ENCODE measurements at regions not wholly inside any gene's neighbourhood (a gene's known extent, or its start where the extent isn't known, plus 50 kb on each side); places are given as distances from the start of the nearest gene placed in this dataset.
"Not testable (repeated sequence)": the region's sequence is repeated elsewhere in the genome, so short reads cannot be mapped to it uniquely, and the experiment has no call there.

DNA sequence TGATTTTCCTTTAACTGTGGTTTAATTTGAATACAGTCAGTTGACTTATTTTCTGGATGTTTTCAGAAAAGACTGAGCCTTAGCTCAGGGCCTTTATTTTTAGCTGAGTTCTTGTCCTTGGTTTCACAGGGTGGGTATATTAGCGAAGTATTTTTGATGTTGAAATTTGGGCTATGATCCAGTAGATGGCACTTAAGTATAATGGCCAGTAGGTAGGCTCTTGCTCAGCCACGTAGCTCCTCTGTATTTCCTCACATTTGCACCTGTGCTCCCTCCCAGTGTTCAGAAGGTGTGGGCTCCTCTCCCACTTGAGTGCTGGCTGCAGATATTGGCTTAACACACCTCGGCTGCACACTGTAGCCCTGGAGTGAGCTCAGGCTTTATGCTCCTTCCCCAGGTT, 549.9 kb upstream of the AMOT start:
- no peak for DNase-seq (ENCODE audit: low read depth in 4 of 4, low spot score in 3 of 4)

DNA sequence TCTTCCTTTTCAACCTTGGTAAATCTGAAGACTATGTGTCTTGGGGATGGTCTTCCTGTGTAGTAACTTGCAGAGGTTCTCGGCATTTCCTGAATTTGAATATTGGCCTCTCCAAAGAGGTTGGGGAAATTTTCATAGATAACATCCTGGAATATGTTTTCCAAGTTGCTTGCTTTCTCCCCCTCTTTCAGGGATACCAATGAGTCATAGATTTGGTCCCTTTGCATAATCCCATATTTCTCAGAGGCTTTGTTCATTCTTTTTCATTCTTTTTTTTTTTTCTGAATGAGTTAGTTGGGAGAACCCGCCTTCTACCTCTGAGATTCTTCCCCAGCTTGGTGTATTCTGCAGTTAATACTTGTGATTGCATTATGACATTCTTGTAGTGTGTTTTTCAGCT, 549.2 kb upstream of the AMOT start:
- no peak for DNase-seq (ENCODE audit: low read depth in 4 of 4, low spot score in 3 of 4)

DNA sequence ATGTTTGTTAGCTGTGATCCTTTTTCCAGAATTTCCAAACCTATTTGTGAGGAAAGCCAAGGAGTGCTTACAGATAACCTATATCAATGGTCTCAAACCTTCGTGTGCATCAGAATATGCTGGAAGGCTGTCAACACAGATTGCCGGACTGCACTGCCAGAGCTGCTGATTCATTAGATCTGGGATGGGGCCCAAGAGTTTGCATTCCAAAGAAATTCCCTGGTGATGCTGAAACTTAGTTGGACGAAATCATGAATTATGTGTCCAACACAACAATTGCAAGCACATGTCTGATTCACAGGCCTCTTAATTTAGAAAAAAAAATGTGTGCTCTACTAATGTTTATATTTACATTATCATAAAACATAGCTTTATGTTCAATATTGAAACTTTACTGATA, 544.0 kb upstream of the AMOT start:
- DNase-seq (ENCODE audit: low read depth in 4 of 4, low spot score in 3 of 4): no peak

DNA sequence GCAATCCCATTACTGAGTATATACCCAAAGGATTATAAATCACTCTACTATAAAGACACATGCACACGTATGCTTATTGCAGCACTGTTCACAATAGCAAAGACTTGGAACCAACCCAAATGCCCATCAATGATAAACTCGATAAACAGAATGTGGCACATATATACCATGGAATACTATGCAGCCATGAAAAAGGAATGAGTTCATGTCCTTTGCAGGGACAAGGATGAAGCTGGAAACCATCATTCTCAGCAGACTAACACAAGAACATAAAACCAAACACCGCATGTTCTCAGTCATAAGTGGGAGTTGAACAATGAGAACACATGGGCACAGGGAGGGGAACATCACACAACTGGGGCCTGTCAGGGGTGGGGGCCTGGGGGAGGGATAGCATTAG, 532.8 kb upstream of the AMOT start:
- not testable (repeated sequence) for DNase-seq (ENCODE audit: low read depth in 4 of 4, low spot score in 3 of 4)

DNA sequence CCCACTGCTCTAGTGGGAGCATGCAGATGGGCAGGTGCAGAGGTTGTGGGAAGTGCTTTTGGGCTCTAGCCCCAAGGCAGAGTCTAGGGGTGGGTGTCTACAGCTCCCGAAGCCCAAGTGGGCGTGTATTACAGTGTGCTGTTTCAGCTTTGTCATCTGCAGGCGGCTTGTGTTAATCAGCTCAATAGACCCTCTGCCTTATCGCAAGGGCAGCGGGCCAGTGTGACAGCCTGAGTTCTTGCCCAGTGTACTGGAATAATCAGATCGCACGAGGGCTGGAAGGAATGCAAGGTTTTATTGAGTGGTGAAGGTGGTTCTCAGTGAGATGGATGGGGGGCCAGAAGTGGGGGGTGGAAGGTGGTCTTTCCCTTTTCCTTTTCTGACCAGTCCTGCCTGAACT, 529.4 kb upstream of the AMOT start:
- DNase-seq (ENCODE audit: low read depth in 4 of 4, low spot score in 3 of 4): no peak

DNA sequence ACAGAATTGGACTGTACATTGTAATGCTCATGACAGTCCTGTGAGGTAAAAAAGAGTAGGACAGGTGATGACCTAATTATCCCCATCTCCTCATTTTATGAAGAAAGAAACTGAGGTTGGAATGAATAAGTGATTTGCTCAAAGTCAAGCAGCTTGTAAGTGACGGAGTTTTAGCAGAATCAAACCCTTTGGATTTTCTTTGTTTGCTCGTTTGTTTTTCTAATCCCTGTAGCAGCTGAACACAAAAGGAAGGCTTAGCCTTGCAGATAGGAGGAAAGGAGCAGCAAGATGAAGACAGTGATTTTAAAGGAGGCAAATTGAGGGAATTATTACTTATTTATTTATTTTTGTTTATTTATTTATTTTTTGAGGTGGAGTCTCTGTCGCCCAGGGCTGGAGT, 528.4 kb upstream of the AMOT start:
- no peak for DNase-seq (ENCODE audit: low read depth in 4 of 4, low spot score in 3 of 4)

DNA sequence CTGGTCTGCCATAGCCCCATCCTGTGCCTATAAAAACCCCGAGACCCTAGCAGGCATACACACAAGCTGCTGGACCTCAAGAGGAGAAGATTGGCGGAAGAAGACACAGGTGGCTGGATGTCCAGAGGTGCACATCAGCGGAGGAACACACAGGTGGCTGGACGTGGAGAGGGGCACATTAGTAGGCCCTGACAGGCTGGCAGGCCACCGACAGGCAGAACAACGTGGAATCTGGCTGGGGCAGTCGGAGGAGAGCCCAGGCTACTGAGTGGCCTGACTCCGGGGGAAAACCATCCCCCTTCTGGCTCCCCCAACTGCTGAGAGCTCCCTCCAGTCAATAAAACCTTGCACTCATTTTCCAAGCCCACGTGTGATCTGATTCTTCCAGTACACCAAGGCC, 512.5 kb upstream of the AMOT start:
- no peak for DNase-seq (ENCODE audit: low read depth in 4 of 4, low spot score in 3 of 4)

DNA sequence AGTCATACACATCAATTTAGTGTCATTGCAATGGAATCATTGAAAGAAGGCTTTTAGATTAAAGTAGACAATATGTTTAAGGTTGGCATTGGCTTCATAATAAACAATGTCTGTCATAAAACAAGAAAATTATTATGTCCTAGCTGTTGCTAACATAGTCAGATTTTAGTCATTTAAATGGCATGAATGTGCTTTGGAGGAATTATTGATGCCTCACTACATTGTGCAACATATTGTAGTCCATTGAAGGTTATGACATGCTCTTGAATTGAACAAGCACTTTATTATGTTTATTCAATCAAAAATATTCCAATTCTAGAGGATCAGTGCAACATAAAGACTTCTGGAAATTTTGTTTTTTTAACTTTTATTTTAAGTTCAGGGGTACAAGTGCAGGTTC, 489.8 kb upstream of the AMOT start:
- DNase-seq (ENCODE audit: low read depth in 4 of 4, low spot score in 3 of 4): no peak

DNA sequence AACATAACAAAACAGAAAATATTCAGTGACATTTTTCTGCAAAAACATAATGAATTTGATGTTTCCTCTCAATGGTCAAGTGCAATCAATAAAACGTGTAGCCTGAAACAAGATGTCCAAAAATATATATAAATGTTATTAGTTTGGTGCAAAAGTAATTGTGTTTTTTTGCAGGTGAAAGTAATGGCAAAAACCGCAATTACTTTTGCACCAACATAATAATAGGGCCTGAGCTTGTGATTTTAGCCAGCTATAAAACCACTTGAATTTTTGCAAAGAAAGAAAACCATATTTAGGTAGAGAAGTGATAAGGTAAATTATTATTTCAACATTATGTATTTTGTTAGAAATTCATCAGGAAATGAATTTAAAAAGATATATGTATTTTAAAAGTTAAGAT, 475.3 kb upstream of the AMOT start:
- DNase-seq (ENCODE audit: low read depth in 4 of 4, low spot score in 3 of 4): no peak

DNA sequence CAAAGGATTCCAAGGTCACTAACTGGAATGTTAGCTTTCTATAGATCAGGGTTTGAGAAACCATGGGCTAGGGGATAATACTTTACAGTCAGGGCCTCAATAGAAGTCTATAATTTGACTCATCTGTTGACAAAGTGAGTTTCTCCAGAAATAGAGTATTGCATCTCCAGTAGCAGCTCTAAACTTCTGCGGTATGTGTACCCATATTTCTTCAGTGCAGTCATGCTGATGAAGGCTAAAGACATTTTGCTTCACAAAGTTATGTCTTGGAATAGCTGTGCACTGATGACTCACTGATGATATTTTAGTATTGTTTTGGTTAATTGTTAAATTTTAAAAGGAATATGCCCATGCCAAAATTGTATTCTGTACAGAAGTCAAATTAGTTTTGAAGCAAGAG, 464.9 kb upstream of the AMOT start:
- no peak for DNase-seq (ENCODE audit: low read depth in 4 of 4, low spot score in 3 of 4)

DNA sequence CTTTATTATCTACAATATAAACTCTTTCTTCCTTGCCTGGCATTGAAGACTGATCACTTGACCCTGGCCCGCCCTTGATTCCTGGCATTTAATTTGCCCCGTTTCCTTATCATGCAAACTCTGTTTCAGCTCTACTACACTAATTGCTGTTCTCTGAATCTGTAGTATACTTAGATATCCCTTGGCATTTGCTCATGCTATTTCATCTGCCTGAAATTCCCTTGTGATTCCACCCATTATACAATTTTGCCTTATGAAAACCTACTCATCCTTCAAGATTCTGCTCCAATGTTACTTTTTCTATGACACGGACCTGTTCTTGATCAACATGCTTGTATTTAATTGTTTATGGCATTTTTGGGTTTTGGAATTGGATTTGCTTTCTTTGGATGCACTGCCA, 459.9 kb upstream of the AMOT start:
- no peak for DNase-seq (ENCODE audit: low read depth in 4 of 4, low spot score in 3 of 4)

DNA sequence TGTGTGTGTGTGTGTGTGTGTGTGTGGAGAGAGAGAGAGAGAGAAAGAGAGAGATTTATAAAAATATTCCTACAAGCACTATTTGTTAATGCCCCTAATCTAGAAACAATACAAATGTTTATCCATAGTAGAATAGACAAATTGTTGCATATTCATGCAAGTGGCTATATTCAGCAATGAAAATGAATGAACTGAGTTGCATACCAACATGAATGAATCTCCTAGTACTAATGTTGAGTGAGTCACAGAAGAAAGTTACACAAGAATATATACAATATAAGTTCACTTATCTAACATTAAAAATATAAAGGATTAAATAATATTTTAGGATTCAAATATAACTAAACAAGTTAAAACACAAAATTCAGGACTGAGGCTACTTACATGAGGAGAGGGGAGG, 456.8 kb upstream of the AMOT start:
- no peak for DNase-seq (ENCODE audit: low read depth in 4 of 4, low spot score in 3 of 4)

DNA sequence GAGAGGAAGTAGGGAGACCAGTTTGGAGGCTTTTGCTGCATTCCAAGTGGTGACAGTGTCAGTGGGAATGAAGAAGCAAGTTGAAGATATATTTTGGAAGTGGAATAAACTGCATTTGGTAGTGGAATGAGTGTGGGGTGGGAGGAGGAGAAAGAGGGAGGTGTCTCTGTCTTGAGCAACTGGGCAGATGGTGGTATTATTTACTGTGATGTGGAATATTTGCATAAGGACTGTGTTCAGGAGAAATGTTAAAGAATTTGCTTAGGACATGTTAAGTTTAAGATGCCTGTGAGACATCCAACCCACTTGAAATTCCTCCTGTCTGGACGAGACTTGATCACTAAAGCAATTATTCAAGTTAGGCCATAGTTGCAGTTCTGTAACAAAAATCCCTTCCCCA, 448.9 kb upstream of the AMOT start:
- no peak for DNase-seq (ENCODE audit: low read depth in 4 of 4, low spot score in 3 of 4)

DNA sequence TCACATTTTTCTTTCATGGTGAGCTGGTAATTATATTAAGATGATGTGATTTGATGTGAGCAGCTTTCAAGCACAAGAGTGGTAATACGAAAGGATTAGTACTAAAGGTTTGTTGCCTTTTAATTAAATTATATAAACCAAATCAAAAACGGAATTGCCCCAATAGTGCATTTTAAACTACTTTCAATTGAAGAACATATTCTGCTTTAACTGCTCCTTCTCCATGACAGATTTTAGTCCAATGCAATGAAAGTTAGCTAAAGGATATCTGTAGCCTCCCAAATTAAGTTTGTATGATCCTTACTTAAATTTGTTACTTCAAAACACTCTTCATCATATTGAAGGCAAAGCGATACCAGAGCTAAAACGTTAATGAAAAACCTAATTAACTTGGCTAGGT, 447.1 kb upstream of the AMOT start:
- DNase-seq (ENCODE audit: low read depth in 4 of 4, low spot score in 3 of 4): no peak

DNA sequence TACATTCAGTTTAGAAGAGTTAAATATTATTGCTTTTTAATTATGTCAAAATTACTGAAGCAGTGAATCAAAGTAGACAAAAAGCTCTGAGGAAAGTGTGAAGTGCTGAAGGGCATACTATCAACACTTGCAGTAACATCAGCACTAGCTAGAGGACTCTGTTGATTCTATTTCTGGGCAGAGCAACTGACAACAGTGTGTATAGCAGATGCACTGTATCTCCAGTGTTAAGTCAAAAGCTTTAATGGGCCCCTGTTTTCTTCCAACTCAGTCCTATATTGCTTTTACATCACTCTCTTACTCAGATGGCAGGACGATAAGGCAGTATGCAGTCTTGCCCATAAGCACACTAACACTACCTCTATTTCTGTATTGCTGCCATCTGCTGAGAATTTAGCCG, 435.2 kb upstream of the AMOT start:
- DNase-seq (ENCODE audit: low read depth in 4 of 4, low spot score in 3 of 4): no peak

DNA sequence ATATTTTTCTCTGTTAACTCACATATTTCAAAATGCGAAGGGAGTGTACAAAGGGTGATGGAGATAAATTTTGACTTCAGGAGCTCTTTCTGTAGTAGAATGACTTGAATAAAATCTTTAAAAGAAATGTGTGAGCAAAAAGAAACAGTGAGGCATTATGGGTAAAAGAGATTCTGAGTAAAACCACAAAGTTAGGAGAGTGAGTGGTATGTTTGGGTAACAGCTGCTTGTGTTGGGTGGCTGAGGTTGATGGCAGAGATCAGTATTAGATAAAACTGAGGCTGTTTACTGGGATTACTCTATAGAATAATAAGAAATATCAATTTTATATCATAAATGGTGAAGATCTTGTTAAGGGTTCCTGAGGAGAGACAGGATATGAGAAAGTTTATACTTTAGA, 434.2 kb upstream of the AMOT start:
- no peak for DNase-seq (ENCODE audit: low read depth in 4 of 4, low spot score in 3 of 4)

DNA sequence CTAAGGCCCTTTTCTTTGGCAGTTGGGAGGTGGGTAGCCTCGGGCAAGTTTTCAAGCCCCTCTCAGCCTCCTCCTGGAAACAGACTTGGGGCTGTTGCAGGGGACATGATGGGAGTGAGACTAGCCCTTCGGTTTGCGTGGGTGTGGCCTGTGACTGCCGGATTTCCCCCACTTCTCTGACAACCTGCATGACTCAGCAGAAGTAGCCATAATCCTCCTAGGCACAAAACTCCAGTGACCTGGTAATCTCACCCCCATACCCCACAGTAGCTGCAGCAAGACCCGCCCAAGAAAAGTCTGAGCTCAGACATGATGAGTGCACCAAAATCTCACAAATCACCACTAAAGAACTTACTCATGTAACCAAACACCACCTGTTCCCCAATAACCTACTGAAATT, 433.7 kb upstream of the AMOT start:
- DNase-seq (ENCODE audit: low read depth in 4 of 4, low spot score in 3 of 4): no peak

DNA sequence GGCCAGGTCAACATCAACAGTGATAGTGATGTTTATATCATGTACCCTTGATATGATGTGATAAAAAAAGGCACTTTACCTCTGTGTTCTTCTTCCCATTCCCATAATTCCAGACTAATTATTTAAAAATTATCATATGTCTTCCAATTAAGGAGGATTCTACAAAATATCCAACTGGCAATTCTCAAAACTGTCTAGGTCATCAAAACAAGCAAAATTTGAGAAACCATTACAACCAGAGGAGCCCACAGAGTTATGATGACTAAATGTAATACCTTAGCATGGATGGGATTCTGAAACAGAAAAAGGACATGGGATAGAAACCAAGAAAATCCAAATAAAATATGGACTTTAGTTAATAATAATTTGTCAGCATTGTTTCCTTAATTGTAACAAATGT, 428.6 kb upstream of the AMOT start:
- DNase-seq (ENCODE audit: low read depth in 4 of 4, low spot score in 3 of 4): no peak

DNA sequence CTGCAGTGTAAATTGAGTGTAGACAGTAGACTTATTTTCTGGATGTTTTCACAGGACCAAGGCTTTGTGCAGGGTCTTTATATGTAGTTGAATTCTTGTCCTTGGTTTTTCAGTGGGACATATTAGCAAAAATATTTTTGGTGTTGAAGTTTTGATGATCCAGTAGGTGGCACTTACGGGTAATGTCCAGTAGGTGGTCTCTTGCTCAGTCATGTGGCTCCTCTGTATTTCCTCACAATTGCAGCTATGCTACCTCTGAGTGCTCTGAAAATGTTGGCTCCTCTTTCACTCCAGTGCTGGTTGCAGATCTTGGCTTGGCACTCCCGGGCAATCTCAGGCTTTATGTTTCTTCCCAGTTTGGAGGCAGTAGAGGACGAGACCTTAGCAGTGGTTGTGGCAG, 419.8 kb upstream of the AMOT start:
- no peak for DNase-seq (ENCODE audit: low read depth in 4 of 4, low spot score in 3 of 4)

DNA sequence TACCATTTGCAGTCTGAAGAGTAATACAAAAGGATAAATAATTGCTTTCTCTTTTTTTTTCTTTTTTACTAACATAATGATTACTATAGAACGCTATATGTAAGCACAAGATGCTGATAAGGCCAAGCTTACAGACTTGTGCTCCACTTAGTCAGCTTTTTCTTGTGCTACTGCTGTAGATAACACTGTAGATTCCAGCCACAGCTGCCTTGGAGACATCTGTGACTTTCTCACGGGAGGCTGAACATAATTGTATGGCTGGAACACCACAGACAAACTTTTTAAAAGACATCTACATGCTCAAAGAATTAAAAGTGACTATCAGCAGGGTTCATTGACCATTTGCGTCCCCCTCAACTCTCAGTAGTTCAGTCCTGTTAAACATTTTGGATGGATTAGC, 381.7 kb upstream of the AMOT start:
- no peak for DNase-seq (ENCODE audit: low read depth in 4 of 4, low spot score in 3 of 4)

DNA sequence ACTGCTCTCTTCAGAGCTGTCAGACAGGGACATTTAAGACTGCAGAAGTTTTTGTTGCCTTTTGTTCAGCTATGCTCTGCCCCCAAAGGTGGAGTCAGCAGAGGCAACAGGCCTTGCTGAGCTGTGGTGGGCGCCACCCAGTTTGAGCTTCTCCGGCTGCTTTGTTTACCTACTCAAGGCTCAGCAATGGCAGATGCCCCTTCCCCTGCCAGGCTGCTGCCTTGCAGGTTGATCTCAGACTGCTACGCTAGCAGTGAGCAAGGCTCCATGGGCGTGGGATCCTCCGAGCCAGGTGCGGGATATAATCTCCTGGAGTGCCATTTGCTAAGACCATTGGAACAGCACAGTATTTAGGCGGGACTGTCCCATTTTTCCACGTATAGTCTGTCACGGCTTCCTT, 371.4 kb upstream of the AMOT start:
- no peak for DNase-seq (ENCODE audit: low read depth in 4 of 4, low spot score in 3 of 4)

DNA sequence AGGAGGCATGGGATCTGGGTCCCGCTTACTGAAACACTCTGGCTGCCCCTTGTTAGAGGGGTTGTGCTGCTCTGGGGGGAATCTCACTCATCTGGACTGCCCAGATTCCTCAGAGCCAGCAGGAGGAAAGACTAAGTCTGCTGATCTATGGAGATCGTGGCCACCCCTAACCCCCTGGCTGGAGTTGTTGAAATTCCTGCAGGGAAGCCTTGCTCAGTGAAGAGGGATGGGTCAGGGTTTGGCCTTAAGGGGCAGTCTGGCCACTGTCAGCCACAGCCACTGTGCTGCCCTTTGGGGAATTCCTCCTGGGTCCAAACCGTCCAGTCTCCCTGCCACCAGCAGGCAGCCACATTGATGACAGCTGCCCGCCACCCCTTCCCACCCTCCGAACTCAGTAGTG, 362.0 kb upstream of the AMOT start:
- no peak for DNase-seq (ENCODE audit: low read depth in 4 of 4, low spot score in 3 of 4)

DNA sequence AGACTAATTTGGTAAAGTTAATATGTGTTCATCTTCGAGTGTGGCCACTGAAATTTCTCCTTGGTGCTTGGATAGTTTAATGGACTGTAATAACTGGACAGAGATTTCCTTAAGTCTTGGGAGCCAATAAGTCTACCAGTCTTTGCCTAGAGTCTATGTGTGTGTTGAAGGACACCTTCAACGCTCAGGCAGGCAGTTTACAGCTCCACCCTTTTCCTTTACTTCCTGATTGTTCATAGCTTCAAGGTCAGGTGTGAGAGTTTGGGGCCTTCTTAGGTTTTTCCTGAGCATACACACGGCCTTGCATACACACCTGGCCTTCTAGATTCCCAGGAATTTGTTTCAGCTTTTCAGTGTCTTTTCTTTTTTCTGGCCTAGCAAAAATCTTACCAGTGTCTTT, 355.3 kb upstream of the AMOT start:
- DNase-seq (ENCODE audit: low read depth in 4 of 4, low spot score in 3 of 4): no peak

DNA sequence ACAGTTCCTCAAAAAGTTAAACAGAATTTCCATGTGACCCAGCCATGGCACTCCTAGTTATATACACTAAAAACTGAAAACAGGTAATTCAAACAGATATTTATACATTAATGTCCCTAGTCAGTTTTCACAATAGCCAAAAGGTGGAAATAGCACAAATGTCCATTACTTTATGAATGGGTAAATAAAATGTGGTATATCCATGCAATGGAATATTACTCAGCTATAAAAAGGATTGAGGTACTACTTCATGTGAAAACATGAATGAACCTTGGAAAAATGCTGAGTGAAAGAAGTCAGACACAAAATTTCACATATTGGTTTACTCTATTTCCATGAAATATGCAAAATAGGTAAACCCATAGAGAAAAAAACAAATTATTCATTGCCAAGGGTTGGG, 351.8 kb upstream of the AMOT start:
- DNase-seq (ENCODE audit: low read depth in 4 of 4, low spot score in 3 of 4): no peak

All from left renal pelvis (tissue), 4 donors.